CD4-positive, CD25-positive, alpha-beta regulatory T cell (primary cell): ENCODE measurements at regions not wholly inside any gene's neighbourhood (a gene's known extent, or its start where the extent isn't known, plus 50 kb on each side); places are given as distances from the start of the nearest gene placed in this dataset.

Experiments used
- ATAC-seq, 2 donors: fragments of 150-1000 bp; cut with Tn5 transposase; one replicate each; pipeline ENCODE4 v1.10.0; 2021; ENCODE audit warnings: low read depth in 2 of 2, moderate number of reproducible peaks in 2 of 2, moderate library complexity in 1 of 2
- DNase-seq, 3 donors: peaks; one replicate each; pipeline versions ENCODE4 v3.0.0 to v3.0.0-alpha.2; 2012 to 2022; ENCODE audit warnings: mixed read lengths in 1 of 3
- H3K27ac ChIP-seq: one replicate; pipeline ENCODE4 v1.7.0; 2013; ENCODE audit warnings: mild to moderate bottlenecking, low read length; ENCODE audit not compliant: insufficient read depth, poor library complexity, severe bottlenecking
- H3K27me3 ChIP-seq: one replicate; pipeline ENCODE4 v1.7.0; 2013; ENCODE audit warnings: low read length; ENCODE audit not compliant: control insufficient read depth, insufficient read depth
- H3K36me3 ChIP-seq: one replicate; pipeline ENCODE4 v1.7.0; 2013; ENCODE audit warnings: mild to moderate bottlenecking, low read length, moderate library complexity; ENCODE audit not compliant: control insufficient read depth, insufficient read depth
- H3K4me1 ChIP-seq: 2 replicates; pipeline ENCODE4 v1.7.0; 2013; ENCODE audit warnings: mild to moderate bottlenecking, low read length; ENCODE audit not compliant: insufficient read depth, control insufficient read depth, poor library complexity, severe bottlenecking
- H3K4me3 ChIP-seq: one replicate; pipeline ENCODE4 v1.7.0; 2013; ENCODE audit warnings: low read depth, mild to moderate bottlenecking, low read length, moderate library complexity
- H3K9me3 ChIP-seq, 2 experiments: 1 replicate in 1 of 2; 2 replicates in 1 of 2; pipeline ENCODE4 v1.7.0; 2013; ENCODE audit warnings: low read length in 2 of 2, mild to moderate bottlenecking in 1 of 2, moderate library complexity in 1 of 2; ENCODE audit not compliant: control insufficient read depth in 2 of 2
- H3K27ac Mint-ChIP-seq, 3 donors: one replicate each; pipeline ENCODE4 v1.8.0; 2020 to 2022; ENCODE audit warnings: mild to moderate bottlenecking in 3 of 3, mixed read lengths in 3 of 3, moderate library complexity in 2 of 3
- H3K27me3 Mint-ChIP-seq: one replicate; pipeline ENCODE4 v1.8.0; 2022; ENCODE audit warnings: mild to moderate bottlenecking, mixed read lengths
- H3K36me3 Mint-ChIP-seq: one replicate; pipeline ENCODE4 v1.8.0; 2020; ENCODE audit warnings: mixed read lengths
- H3K4me1 Mint-ChIP-seq, 4 donors: one replicate each; pipeline ENCODE4 v1.8.0; 2020 to 2022; ENCODE audit warnings: mixed read lengths in 4 of 4, mild to moderate bottlenecking in 1 of 4
- H3K4me3 Mint-ChIP-seq, 4 donors: one replicate each; pipeline ENCODE4 v1.8.0; 2020 to 2022; ENCODE audit warnings: mild to moderate bottlenecking in 4 of 4, mixed read lengths in 4 of 4, moderate library complexity in 3 of 4
- H3K9me3 Mint-ChIP-seq, 7 donors: one replicate each; pipeline ENCODE4 v1.8.0; 2020 to 2022; ENCODE audit warnings: mixed read lengths in 7 of 7, mild to moderate bottlenecking in 3 of 7, moderate library complexity in 2 of 7

DNA sequence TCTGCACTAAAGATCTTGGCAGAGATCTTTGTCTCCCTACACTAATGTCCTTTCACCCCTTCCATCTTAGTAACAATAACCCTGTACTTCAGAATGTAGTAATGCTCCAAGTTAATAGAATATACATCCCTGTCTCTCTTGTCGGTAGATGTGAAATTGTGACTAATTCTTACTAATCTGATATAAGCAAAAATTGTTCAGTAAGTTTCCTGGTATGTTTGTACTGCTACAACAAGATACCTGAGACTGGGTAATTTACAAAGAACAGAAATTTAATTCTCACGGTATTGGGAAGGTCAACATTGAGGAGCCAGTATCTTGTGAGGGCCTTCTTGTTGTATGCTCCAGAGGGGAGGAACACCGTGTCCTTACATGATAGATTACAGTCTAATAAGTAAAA, 1686.6 kb upstream of the CDH9 start:
- H3K9me3 ChIP-seq, result no peaks in the 10 kb centered on the region
- H3K4me3 ChIP-seq, result no peak overlapping the region
- H3K27ac Mint-ChIP-seq, result no peak overlapping the region
- ATAC-seq (no peak), DNase-seq (no peak)
- H3K36me3 Mint-ChIP-seq, result no peaks in the 10 kb centered on the region
- no peaks in the 10 kb centered on the region for H3K4me1 Mint-ChIP-seq
- no peak overlapping the region for H3K27ac ChIP-seq
- H3K9me3 Mint-ChIP-seq, result peaks cover 2 to 25% (median 6%) of the 10 kb centered on the region in 7 donors
- no peaks in the 10 kb centered on the region for H3K36me3 ChIP-seq
- H3K4me3 Mint-ChIP-seq, result no peak overlapping the region
- no peaks in the 10 kb centered on the region for H3K27me3 ChIP-seq
- H3K27me3 Mint-ChIP-seq, result no peaks in the 10 kb centered on the region
- no peaks in the 10 kb centered on the region for H3K4me1 ChIP-seq

DNA sequence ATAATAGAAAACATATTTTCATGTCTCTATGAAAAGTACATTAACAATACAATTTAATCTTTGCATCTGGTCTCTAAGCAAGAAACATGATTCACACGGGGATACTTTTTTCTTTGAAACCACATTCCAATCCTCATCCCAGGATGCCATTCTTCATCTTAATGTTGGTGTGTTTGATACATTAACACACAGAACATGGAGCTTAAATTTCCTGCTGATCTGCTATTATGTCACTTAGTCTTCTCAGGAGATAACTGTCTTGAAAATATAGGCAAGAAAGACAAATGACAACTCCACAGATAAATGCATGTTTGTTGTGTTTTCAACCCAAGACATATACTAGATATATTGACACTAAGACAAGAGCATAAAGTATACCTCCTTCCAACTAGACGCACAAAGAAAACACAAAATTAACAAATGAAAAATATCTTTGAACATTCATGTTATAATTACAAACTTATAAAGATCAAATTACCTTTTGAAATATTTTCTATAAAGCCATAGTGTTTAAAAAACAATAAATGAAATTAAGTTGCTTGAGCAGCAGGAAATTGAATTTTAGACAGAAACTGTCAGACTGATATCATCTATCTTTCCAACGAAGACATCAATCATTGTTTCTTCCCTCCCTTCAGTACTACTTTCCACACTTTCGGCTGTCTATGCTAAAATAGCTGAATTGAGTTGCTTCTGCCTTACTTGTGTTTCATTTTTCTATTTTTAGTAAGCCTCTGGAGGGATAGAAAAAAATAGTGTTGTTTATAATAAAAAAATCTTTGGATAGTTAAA, 1676.7 kb upstream of the CDH9 start:
- Mint-ChIP-seq H3K36me3 (no peaks in the 10 kb centered on the region), H3K4me1 (no peaks in the 10 kb centered on the region), H3K4me3 (no peak overlapping the region), H3K9me3 (peaks cover 0 to 8% (median 5%) of the 10 kb centered on the region in 7 donors), H3K27me3 (no peaks in the 10 kb centered on the region), H3K27ac (no peak overlapping the region)
- no peaks in the 10 kb centered on the region for H3K27me3 ChIP-seq
- no peaks in the 10 kb centered on the region for H3K4me1 ChIP-seq
- H3K36me3 ChIP-seq, result no peaks in the 10 kb centered on the region
- DNase-seq, result no peak
- ATAC-seq, result no peak
- no peak overlapping the region for H3K27ac ChIP-seq
- no peak overlapping the region for H3K4me3 ChIP-seq
- H3K9me3 ChIP-seq, result peaks cover 0 to 2% of the 10 kb centered on the region in 2 experiments

DNA sequence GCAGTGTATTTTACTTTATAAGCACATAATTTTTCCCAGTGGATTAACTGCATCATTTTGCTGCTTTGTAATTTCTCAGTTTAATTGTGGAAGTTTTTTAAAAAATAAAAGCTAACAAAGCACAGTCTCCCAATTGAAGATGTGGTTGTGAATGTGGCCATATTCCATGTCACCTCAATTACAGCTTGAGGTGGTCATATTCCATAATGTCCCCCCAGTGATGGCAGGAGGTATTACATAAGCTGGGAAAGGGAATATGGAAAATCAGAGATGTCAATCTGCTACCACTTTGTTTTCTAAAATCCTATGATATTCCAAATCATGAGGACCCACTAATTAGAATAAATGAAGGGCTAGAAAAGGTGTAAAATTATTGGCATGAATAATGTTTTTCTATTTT, 1672.0 kb upstream of the CDH9 start:
- DNase-seq, result no peak
- H3K27ac Mint-ChIP-seq, result no peak overlapping the region
- Histone ChIP-seq H3K4me3 (no peak overlapping the region), H3K36me3 (no peaks in the 10 kb centered on the region), H3K9me3 (peaks cover 0 to 3% of the 10 kb centered on the region in 2 experiments), H3K27ac (no peak overlapping the region), H3K4me1 (no peaks in the 10 kb centered on the region), H3K27me3 (no peaks in the 10 kb centered on the region)
- H3K9me3 Mint-ChIP-seq, result peaks cover 0 to 13% (median 9%) of the 10 kb centered on the region in 7 donors
- no peaks in the 10 kb centered on the region for H3K27me3 Mint-ChIP-seq
- no peak for ATAC-seq
- no peaks in the 10 kb centered on the region for H3K4me1 Mint-ChIP-seq
- H3K4me3 Mint-ChIP-seq, result no peak overlapping the region
- H3K36me3 Mint-ChIP-seq, result no peaks in the 10 kb centered on the region

DNA sequence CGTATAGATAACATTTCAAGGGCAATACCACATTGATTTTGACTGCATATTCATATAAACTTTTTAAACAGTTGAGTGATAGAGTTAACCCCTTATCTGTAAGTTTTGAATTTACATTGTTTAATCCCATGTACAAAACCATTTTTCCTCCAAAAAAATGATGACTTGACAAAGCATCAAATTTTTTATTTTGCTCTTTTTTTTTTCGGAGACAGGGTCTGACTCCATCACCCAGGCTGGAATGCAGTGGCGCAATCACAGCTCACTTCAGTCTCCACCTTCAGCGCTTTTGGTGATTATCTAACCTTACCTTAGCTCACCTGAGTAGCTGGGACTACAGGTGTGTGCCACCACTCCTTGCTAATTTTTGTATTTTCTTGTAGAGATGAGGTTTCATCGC, 1670.1 kb upstream of the CDH9 start:
- Mint-ChIP-seq H3K27ac (no peak overlapping the region), H3K4me3 (peak overlapping the region in 1 of 4 donors; percentile 38), H3K36me3 (no peaks in the 10 kb centered on the region), H3K27me3 (no peaks in the 10 kb centered on the region), H3K9me3 (peaks cover 0 to 16% (median 7%) of the 10 kb centered on the region in 7 donors), H3K4me1 (no peaks in the 10 kb centered on the region)
- ATAC-seq (no peak), DNase-seq (no peak)
- Histone ChIP-seq H3K9me3 (peaks cover 0 to 3% of the 10 kb centered on the region in 2 experiments), H3K4me3 (no peak overlapping the region), H3K27me3 (no peaks in the 10 kb centered on the region), H3K27ac (no peak overlapping the region), H3K36me3 (no peaks in the 10 kb centered on the region), H3K4me1 (no peaks in the 10 kb centered on the region)

GRCh38 chr5:28707706-28708105, 1669.3 kb upstream of the CDH9 start:
- Histone ChIP-seq H3K4me1 (no peaks in the 10 kb centered on the region), H3K27me3 (no peaks in the 10 kb centered on the region), H3K9me3 (peaks cover 0 to 3% of the 10 kb centered on the region in 2 experiments), H3K27ac (no peak overlapping the region), H3K4me3 (no peak overlapping the region), H3K36me3 (no peaks in the 10 kb centered on the region)
- ATAC-seq (no peak), DNase-seq (no peak)
- no peaks in the 10 kb centered on the region for H3K36me3 Mint-ChIP-seq
- H3K4me3 Mint-ChIP-seq, result no peak overlapping the region
- no peak overlapping the region for H3K27ac Mint-ChIP-seq
- H3K4me1 Mint-ChIP-seq, result no peaks in the 10 kb centered on the region
- peaks cover 0 to 16% (median 6%) of the 10 kb centered on the region in 7 donors for H3K9me3 Mint-ChIP-seq
- no peaks in the 10 kb centered on the region for H3K27me3 Mint-ChIP-seq

- Mint-ChIP-seq H3K27me3 (no peaks in the 10 kb centered on the region), H3K4me1 (no peaks in the 10 kb centered on the region), H3K4me3 (no peak overlapping the region), H3K36me3 (no peaks in the 10 kb centered on the region), H3K9me3 (peaks cover 2 to 20% (median 6%) of the 10 kb centered on the region in 7 donors), H3K27ac (no peak overlapping the region)
- Histone ChIP-seq H3K27ac (no peak overlapping the region), H3K27me3 (no peaks in the 10 kb centered on the region), H3K4me3 (no peak overlapping the region), H3K36me3 (no peaks in the 10 kb centered on the region), H3K9me3 (peaks cover 0 to 2% of the 10 kb centered on the region in 2 experiments), H3K4me1 (no peaks in the 10 kb centered on the region)
- ATAC-seq (no peak), DNase-seq (no peak)
Measured at GRCh38 chr5:28703651-28704260, 1665.4 kb upstream of the CDH9 start.

- Mint-ChIP-seq H3K4me3 (no peak overlapping the region), H3K27ac (no peak overlapping the region), H3K4me1 (no peaks in the 10 kb centered on the region), H3K27me3 (no peaks in the 10 kb centered on the region), H3K36me3 (no peaks in the 10 kb centered on the region), H3K9me3 (peaks cover 1 to 8% (median 5%) of the 10 kb centered on the region in 7 donors)
- no peaks in the 10 kb centered on the region for H3K27me3 ChIP-seq
- no peak for DNase-seq
- no peaks in the 10 kb centered on the region for H3K4me1 ChIP-seq
- peaks cover 3 to 4% of the 10 kb centered on the region in 2 experiments for H3K9me3 ChIP-seq
- no peak for ATAC-seq
- H3K4me3 ChIP-seq, result no peak overlapping the region
- H3K36me3 ChIP-seq, result no peaks in the 10 kb centered on the region
- H3K27ac ChIP-seq, result no peak overlapping the region
Measured at GRCh38 chr5:28691526-28691925, 1653.1 kb upstream of the CDH9 start.

DNA sequence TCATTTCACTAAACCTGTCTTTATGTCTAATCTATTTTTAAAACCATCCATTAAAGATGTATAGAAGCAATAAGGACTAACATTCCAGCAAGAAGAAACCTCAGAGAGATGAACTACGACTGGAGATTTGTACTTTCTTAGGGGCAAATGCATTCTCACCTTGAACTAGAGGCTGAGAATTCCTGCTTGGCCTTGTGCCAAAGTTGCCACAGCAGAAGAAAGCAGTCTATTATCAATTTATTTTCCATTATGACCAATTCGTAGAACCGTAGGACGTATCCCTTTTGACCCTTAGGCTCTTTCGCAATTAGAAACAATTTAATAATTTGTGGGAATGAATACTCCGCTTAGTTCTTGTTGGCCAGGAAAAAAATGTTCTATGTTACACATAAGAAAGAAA, 1647.4 kb upstream of the CDH9 start:
- H3K36me3 Mint-ChIP-seq, result no peaks in the 10 kb centered on the region
- H3K27ac Mint-ChIP-seq, result no peak overlapping the region
- peaks cover 0 to 15% (median 8%) of the 10 kb centered on the region in 7 donors for H3K9me3 Mint-ChIP-seq
- no peak overlapping the region for H3K4me3 ChIP-seq
- DNase-seq (no peak), ATAC-seq (no peak)
- no peaks in the 10 kb centered on the region for H3K36me3 ChIP-seq
- H3K27ac ChIP-seq, result no peak overlapping the region
- no peaks in the 10 kb centered on the region for H3K4me1 Mint-ChIP-seq
- no peak overlapping the region for H3K4me3 Mint-ChIP-seq
- H3K9me3 ChIP-seq, result peaks cover 3 to 4% of the 10 kb centered on the region in 2 experiments
- H3K27me3 ChIP-seq, result no peaks in the 10 kb centered on the region
- no peaks in the 10 kb centered on the region for H3K27me3 Mint-ChIP-seq
- no peaks in the 10 kb centered on the region for H3K4me1 ChIP-seq
